ENCODE measurements at regions not wholly inside any gene's neighbourhood (a gene's known extent, or its start where the extent isn't known, plus 50 kb on each side); places are given as distances from the start of the nearest gene placed in this dataset.
"Not testable (repeated sequence)": the region's sequence is repeated elsewhere in the genome, so short reads cannot be mapped to it uniquely, and the experiment has no call there.

GRCh38 chr3:75962054-75962453 is 176.7 kb upstream of the ZNF717 start:
- SMC1A ChIA-PET (ENCODE audit: uncharacterized antibody, unreplicated experiment); intact Hi-C loops (cut with micrococcal nuclease; ENCODE audit: unreplicated experiment); H3K4me2 ChIP-seq (ENCODE audit: control insufficient read depth, insufficient read depth); H4K20me1 ChIP-seq (ENCODE audit: control insufficient read depth, insufficient read depth); H3K27ac ChIP-seq (ENCODE audit: control insufficient read depth, insufficient read depth); H3K27me3 ChIP-seq (replicated peaks in 1 of 2; ENCODE audit: control insufficient read depth in 2 of 2, insufficient read depth in 2 of 2, low read length in 1 of 2); CTCF ChIA-PET; H3K4me1 ChIP-seq (ENCODE audit: control insufficient read depth, insufficient read depth, low read length); H3K9me3 ChIP-seq (replicated peaks; ENCODE audit: control insufficient read depth, insufficient read depth, low read length); H3K79me2 ChIP-seq (ENCODE audit: control insufficient read depth, insufficient read depth, low read length); H3K36me3 ChIP-seq (ENCODE audit: control insufficient read depth in 2 of 2, insufficient read depth in 2 of 2, low read length in 1 of 2); DNase-seq (ENCODE audit: low read depth, low spot score); RAD21 ChIA-PET (ENCODE audit: unreplicated experiment); H3K4me3 ChIP-seq; POLR2A ChIA-PET; H2AFZ ChIP-seq (ENCODE audit: control insufficient read depth, low read depth, low read length); BruUV-seq (replicated peaks); FAIRE-seq; ATAC-seq; in situ Hi-C loops (cut with MboI); H3K9ac ChIP-seq (ENCODE audit: control insufficient read depth, insufficient read depth, low read length): not testable (repeated sequence)
- 2% methylated on average over 2 of the region's 2 CpGs for WGBS (ENCODE audit: insufficient coverage, insufficient replicate concordance, low lambda C conversion rate, missing lambda C conversion rate)

- no TSS peak for BruUV-seq (replicated peaks)
- Histone ChIP-seq H3K4me1 (ENCODE audit: control insufficient read depth, insufficient read depth, low read length) (no peaks in the 10 kb centered on the region), H2AFZ (ENCODE audit: control insufficient read depth, low read depth, low read length) (no peak overlapping the region), H3K9me3 (replicated peaks; ENCODE audit: control insufficient read depth, insufficient read depth, low read length) (no peaks in the 10 kb centered on the region), H3K27me3 (replicated peaks in 1 of 2; ENCODE audit: control insufficient read depth in 2 of 2, insufficient read depth in 2 of 2, low read length in 1 of 2) (no peaks in the 10 kb centered on the region), H3K27ac (ENCODE audit: control insufficient read depth, insufficient read depth) (no peak overlapping the region), H3K4me2 (ENCODE audit: control insufficient read depth, insufficient read depth) (no peak overlapping the region), H3K79me2 (ENCODE audit: control insufficient read depth, insufficient read depth, low read length) (no peaks in the 10 kb centered on the region), H3K4me3 (no peak overlapping the region), H4K20me1 (ENCODE audit: control insufficient read depth, insufficient read depth) (no peaks in the 10 kb centered on the region), H3K9ac (ENCODE audit: control insufficient read depth, insufficient read depth, low read length) (no peak overlapping the region), H3K36me3 (ENCODE audit: control insufficient read depth in 2 of 2, insufficient read depth in 2 of 2, low read length in 1 of 2) (no peaks in the 10 kb centered on the region)
- ATAC-seq (no peak), FAIRE-seq (no peak), DNase-seq (ENCODE audit: low read depth, low spot score) (no peak)
- POLR2A ChIA-PET: no interaction called here
- in situ Hi-C loops (cut with MboI) (no loop called here), intact Hi-C loops (cut with micrococcal nuclease; ENCODE audit: unreplicated experiment) (no loop called here)
- SMC1A ChIA-PET (ENCODE audit: uncharacterized antibody, unreplicated experiment): no interaction called here
- RAD21 ChIA-PET (ENCODE audit: unreplicated experiment): no interaction called here
- CTCF ChIA-PET: no interaction called here
- TF ChIP-seq RELA (IDR thresholded peaks at IDR 0.05; ENCODE audit: borderline replicate concordance, partially characterized antibody): no peak
- no peak for TF ChIP-seq KLF5 (IDR thresholded peaks at IDR 0.05; ENCODE audit: partially characterized antibody)
- no peak for TF ChIP-seq SIX5 (IDR thresholded peaks at IDR 0.05; ENCODE audit: low read depth, low read length, severe bottlenecking)
- no peak for TF ChIP-seq SMARCA5 (IDR thresholded peaks at IDR 0.05)
- no peak for TF ChIP-seq POLR2AphosphoS5 (IDR thresholded peaks at IDR 0.05; ENCODE audit: low read length)
- no peak for TF ChIP-seq RAD51 (IDR thresholded peaks at IDR 0.05)
- TF ChIP-seq BACH1 (IDR thresholded peaks at IDR 0.05; ENCODE audit: borderline replicate concordance): no peak
- no peak for TF ChIP-seq BRCA1 (IDR thresholded peaks at IDR 0.05; ENCODE audit: low read depth, low read length)
- no peak for TF ChIP-seq REST (IDR thresholded peaks at IDR 0.05; ENCODE audit: low read depth, low read length)
- TF ChIP-seq KDM1A (IDR thresholded peaks at IDR 0.05; ENCODE audit: borderline replicate concordance): no peak
- no peak for TF ChIP-seq POU2F2 (IDR thresholded peaks at IDR 0.05; ENCODE audit: borderline replicate concordance, low read depth, low read length)
- TF ChIP-seq PKNOX1 (IDR thresholded peaks at IDR 0.05): no peak
- no peak for TF ChIP-seq NFIC (IDR thresholded peaks at IDR 0.05; ENCODE audit: low read depth, low read length)
- no peak for TF ChIP-seq HDAC2 (IDR thresholded peaks at IDR 0.05)
- no peak for TF ChIP-seq HCFC1 (IDR thresholded peaks at IDR 0.05; ENCODE audit: low read length)
- no peak for TF ChIP-seq IRF3 (IDR thresholded peaks at IDR 0.05)
Measured at GRCh38 chr3:75967071-75967470, 181.7 kb upstream of the ZNF717 start.
